CD4-positive, CD25-positive, alpha-beta regulatory T cell (primary cell): ENCODE measurements at regions not wholly inside any gene's neighbourhood (a gene's known extent, or its start where the extent isn't known, plus 50 kb on each side); places are given as distances from the start of the nearest gene placed in this dataset.
"Not testable (repeated sequence)": the region's sequence is repeated elsewhere in the genome, so short reads cannot be mapped to it uniquely, and the experiment has no call there.

Source experiments
- ATAC-seq, 2 donors: fragments of 150-1000 bp; cut with Tn5 transposase; one replicate each; pipeline ENCODE4 v1.10.0; 2021; ENCODE audit warnings: low read depth in 2 of 2, moderate number of reproducible peaks in 2 of 2, moderate library complexity in 1 of 2
- DNase-seq, 3 donors: peaks; one replicate each; pipeline versions ENCODE4 v3.0.0 to v3.0.0-alpha.2; 2012 to 2022; ENCODE audit warnings: mixed read lengths in 1 of 3
- H3K27ac ChIP-seq: one replicate; pipeline ENCODE4 v1.7.0; 2013; ENCODE audit warnings: mild to moderate bottlenecking, low read length; ENCODE audit not compliant: insufficient read depth, poor library complexity, severe bottlenecking
- H3K27me3 ChIP-seq: one replicate; pipeline ENCODE4 v1.7.0; 2013; ENCODE audit warnings: low read length; ENCODE audit not compliant: control insufficient read depth, insufficient read depth
- H3K36me3 ChIP-seq: one replicate; pipeline ENCODE4 v1.7.0; 2013; ENCODE audit warnings: mild to moderate bottlenecking, low read length, moderate library complexity; ENCODE audit not compliant: control insufficient read depth, insufficient read depth
- H3K4me1 ChIP-seq: 2 replicates; pipeline ENCODE4 v1.7.0; 2013; ENCODE audit warnings: mild to moderate bottlenecking, low read length; ENCODE audit not compliant: insufficient read depth, control insufficient read depth, poor library complexity, severe bottlenecking
- H3K4me3 ChIP-seq: one replicate; pipeline ENCODE4 v1.7.0; 2013; ENCODE audit warnings: low read depth, mild to moderate bottlenecking, low read length, moderate library complexity
- H3K9me3 ChIP-seq, 2 experiments: 1 replicate in 1 of 2; 2 replicates in 1 of 2; pipeline ENCODE4 v1.7.0; 2013; ENCODE audit warnings: low read length in 2 of 2, mild to moderate bottlenecking in 1 of 2, moderate library complexity in 1 of 2; ENCODE audit not compliant: control insufficient read depth in 2 of 2
- H3K27ac Mint-ChIP-seq, 3 donors: one replicate each; pipeline ENCODE4 v1.8.0; 2020 to 2022; ENCODE audit warnings: mild to moderate bottlenecking in 3 of 3, mixed read lengths in 3 of 3, moderate library complexity in 2 of 3
- H3K27me3 Mint-ChIP-seq: one replicate; pipeline ENCODE4 v1.8.0; 2022; ENCODE audit warnings: mild to moderate bottlenecking, mixed read lengths
- H3K36me3 Mint-ChIP-seq: one replicate; pipeline ENCODE4 v1.8.0; 2020; ENCODE audit warnings: mixed read lengths
- H3K4me1 Mint-ChIP-seq, 4 donors: one replicate each; pipeline ENCODE4 v1.8.0; 2020 to 2022; ENCODE audit warnings: mixed read lengths in 4 of 4, mild to moderate bottlenecking in 1 of 4
- H3K4me3 Mint-ChIP-seq, 4 donors: one replicate each; pipeline ENCODE4 v1.8.0; 2020 to 2022; ENCODE audit warnings: mild to moderate bottlenecking in 4 of 4, mixed read lengths in 4 of 4, moderate library complexity in 3 of 4
- H3K9me3 Mint-ChIP-seq, 7 donors: one replicate each; pipeline ENCODE4 v1.8.0; 2020 to 2022; ENCODE audit warnings: mixed read lengths in 7 of 7, mild to moderate bottlenecking in 3 of 7, moderate library complexity in 2 of 7

DNA sequence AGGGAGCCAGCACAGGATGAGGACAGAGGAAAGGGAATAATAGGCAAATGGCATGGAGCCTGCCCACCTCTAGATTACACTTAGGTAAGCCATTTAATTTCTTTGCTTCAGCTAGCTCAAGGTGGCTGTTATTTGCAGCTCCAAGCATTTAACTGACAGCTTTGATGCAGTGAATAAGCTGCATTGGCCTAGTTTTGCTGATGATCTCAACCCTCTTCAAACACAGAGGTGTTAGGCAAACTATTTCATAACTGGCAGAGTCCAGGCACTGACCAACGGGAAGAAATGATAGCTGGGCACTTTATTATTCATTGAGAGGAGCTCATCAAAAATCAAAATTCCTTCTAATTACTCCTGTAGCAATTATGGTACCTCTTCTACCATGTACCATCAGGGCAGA lies 317.4 kb downstream of the BMPER start:
- no peaks in the 10 kb centered on the region for H3K4me1 ChIP-seq
- Mint-ChIP-seq H3K9me3 (peaks cover 0 to 9% (median 0%) of the 10 kb centered on the region in 7 donors), H3K36me3 (no peaks in the 10 kb centered on the region), H3K27me3 (no peaks in the 10 kb centered on the region), H3K4me3 (no peak overlapping the region), H3K27ac (no peak overlapping the region), H3K4me1 (no peaks in the 10 kb centered on the region)
- H3K27ac ChIP-seq, result no peak overlapping the region
- no peaks in the 10 kb centered on the region for H3K27me3 ChIP-seq
- DNase-seq (no peak), ATAC-seq (no peak)
- no peaks in the 10 kb centered on the region for H3K9me3 ChIP-seq
- H3K4me3 ChIP-seq, result no peak overlapping the region
- H3K36me3 ChIP-seq, result no peaks in the 10 kb centered on the region

DNA sequence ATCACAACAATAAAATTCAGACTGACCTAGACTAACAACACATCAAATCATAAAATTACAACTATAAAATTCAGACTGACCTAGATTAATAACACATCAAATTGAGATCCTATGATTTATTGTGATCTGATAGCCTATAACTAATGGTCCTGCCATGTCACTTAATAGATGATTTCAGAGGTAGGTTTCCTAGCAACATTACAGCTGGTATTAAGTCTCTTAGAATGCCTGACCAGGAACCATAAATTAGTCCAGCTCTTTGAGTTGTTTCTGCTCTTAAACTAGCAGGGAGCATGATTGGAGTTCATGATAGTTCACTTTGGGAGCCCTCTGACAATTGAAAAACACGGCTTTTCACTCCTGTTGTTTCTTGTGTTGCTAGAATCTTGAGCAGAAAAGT lies 318.9 kb downstream of the BMPER start:
- Mint-ChIP-seq H3K36me3 (no peaks in the 10 kb centered on the region), H3K9me3 (peaks cover 0 to 7% (median 0%) of the 10 kb centered on the region in 7 donors), H3K4me3 (no peak overlapping the region), H3K4me1 (no peaks in the 10 kb centered on the region), H3K27me3 (no peaks in the 10 kb centered on the region), H3K27ac (no peak overlapping the region)
- no peak for DNase-seq
- Histone ChIP-seq H3K27me3 (no peaks in the 10 kb centered on the region), H3K9me3 (no peaks in the 10 kb centered on the region), H3K4me3 (no peak overlapping the region), H3K4me1 (no peaks in the 10 kb centered on the region), H3K36me3 (no peaks in the 10 kb centered on the region), H3K27ac (no peak overlapping the region)
- ATAC-seq, result no peak

DNA sequence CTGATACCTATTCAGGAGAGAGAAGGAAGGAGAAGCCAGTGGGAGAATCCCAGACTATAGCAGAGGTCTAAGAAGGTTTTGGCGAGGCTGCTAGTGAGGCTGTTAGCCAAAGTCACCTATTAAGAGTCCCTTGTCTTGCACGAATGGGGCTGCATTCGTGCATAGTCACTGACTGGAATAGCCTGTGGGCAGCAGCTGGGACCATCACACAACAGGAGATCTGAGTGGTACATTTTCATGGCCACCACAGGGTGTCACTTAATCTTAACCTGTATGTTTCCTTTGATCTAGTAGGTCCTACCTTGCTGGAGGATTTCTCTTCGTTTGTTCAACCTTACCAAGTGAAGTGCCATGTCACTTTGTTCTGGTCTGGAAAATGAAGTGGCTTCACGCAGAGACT lies 319.9 kb downstream of the BMPER start:
- Mint-ChIP-seq H3K36me3 (no peaks in the 10 kb centered on the region), H3K9me3 (peaks cover 0 to 8% (median 0%) of the 10 kb centered on the region in 7 donors), H3K27me3 (no peaks in the 10 kb centered on the region), H3K4me3 (no peak overlapping the region), H3K27ac (no peak overlapping the region), H3K4me1 (no peaks in the 10 kb centered on the region)
- H3K36me3 ChIP-seq, result no peaks in the 10 kb centered on the region
- no peaks in the 10 kb centered on the region for H3K4me1 ChIP-seq
- DNase-seq, result no peak
- H3K4me3 ChIP-seq, result no peak overlapping the region
- H3K9me3 ChIP-seq, result no peaks in the 10 kb centered on the region
- no peak overlapping the region for H3K27ac ChIP-seq
- no peak for ATAC-seq
- no peaks in the 10 kb centered on the region for H3K27me3 ChIP-seq

DNA sequence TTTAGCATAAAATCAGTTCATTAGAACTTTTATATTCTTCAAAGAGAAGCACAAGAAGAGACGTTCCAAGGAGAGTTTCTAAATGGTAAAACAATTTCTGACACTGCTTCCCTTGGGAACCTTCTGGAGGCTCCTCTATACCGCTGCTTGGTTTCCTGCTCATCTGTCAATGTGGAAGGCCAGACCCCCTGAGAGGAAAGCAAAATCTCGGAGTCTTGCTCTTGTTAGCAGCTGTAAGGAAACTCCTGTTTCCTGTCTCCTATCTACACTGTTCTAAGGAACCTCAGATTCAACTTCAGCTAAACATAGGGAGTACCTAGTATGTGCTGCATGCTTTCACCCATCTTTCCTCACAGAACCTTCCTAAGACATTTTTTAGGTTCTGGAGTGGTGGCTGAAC lies 322.2 kb downstream of the BMPER start:
- no peak overlapping the region for H3K4me3 Mint-ChIP-seq
- H3K9me3 Mint-ChIP-seq, result peaks cover 0 to 8% (median 1%) of the 10 kb centered on the region in 7 donors
- Histone ChIP-seq H3K27ac (no peak overlapping the region), H3K4me1 (no peaks in the 10 kb centered on the region), H3K27me3 (no peaks in the 10 kb centered on the region), H3K36me3 (no peaks in the 10 kb centered on the region), H3K4me3 (no peak overlapping the region), H3K9me3 (no peaks in the 10 kb centered on the region)
- H3K27ac Mint-ChIP-seq, result no peak overlapping the region
- H3K36me3 Mint-ChIP-seq, result no peaks in the 10 kb centered on the region
- H3K4me1 Mint-ChIP-seq, result no peaks in the 10 kb centered on the region
- ATAC-seq, result no peak
- no peak for DNase-seq
- H3K27me3 Mint-ChIP-seq, result no peaks in the 10 kb centered on the region

DNA sequence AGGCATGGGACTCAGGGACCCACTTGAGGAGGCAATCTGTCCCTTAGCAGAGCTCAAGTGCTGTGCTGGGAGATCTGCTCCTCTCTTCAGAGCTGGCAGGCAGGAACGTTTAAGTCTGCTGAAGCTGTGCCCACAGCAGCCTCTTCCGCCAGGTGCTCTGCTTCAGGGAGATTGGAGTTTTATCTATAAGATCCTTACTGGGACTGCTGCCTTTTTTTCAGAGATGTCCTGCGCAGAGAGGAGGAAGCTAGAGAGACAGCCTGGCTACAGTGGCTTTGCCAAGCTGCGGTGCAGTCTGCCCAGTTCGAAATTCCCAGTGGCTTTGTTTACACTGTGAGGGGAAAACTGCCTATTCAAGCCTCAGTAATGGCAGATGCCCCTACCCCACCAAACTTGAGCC lies 329.8 kb downstream of the BMPER start:
- H3K36me3 Mint-ChIP-seq, H3K36me3 ChIP-seq, H3K9me3 Mint-ChIP-seq, ATAC-seq, H3K4me3 ChIP-seq, H3K27ac Mint-ChIP-seq, H3K27me3 Mint-ChIP-seq, DNase-seq, H3K4me1 ChIP-seq, H3K27ac ChIP-seq, H3K4me3 Mint-ChIP-seq, H3K4me1 Mint-ChIP-seq, H3K9me3 ChIP-seq, H3K27me3 ChIP-seq: not testable (repeated sequence)

DNA sequence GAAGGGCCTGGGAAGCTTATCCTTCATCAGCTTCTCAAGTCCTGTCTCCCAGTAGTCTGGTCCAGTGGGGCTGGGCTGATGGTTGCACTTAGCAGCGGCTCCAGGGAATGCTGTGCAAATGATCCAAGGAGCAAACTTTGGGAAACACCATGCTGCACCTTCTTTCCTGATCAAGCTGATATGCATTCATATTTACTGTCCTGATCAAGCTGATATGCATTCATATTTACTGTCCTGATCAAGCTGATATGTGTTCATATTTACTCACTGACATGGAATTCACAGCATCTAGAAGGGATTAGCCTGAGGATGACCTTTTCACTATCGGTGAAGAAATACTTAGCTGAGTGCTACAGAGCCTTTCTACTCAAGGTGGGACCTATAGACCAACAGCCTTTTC lies 330.7 kb downstream of the BMPER start:
- Mint-ChIP-seq H3K27me3 (no peaks in the 10 kb centered on the region), H3K36me3 (no peaks in the 10 kb centered on the region), H3K4me1 (no peaks in the 10 kb centered on the region), H3K27ac (no peak overlapping the region), H3K9me3 (peaks cover 0 to 8% (median 2%) of the 10 kb centered on the region in 7 donors), H3K4me3 (no peak overlapping the region)
- Histone ChIP-seq H3K27me3 (no peaks in the 10 kb centered on the region), H3K9me3 (peaks cover 0 to 2% of the 10 kb centered on the region in 2 experiments), H3K4me3 (no peak overlapping the region), H3K27ac (no peak overlapping the region), H3K36me3 (no peaks in the 10 kb centered on the region), H3K4me1 (no peaks in the 10 kb centered on the region)
- DNase-seq, result no peak
- ATAC-seq, result no peak

DNA sequence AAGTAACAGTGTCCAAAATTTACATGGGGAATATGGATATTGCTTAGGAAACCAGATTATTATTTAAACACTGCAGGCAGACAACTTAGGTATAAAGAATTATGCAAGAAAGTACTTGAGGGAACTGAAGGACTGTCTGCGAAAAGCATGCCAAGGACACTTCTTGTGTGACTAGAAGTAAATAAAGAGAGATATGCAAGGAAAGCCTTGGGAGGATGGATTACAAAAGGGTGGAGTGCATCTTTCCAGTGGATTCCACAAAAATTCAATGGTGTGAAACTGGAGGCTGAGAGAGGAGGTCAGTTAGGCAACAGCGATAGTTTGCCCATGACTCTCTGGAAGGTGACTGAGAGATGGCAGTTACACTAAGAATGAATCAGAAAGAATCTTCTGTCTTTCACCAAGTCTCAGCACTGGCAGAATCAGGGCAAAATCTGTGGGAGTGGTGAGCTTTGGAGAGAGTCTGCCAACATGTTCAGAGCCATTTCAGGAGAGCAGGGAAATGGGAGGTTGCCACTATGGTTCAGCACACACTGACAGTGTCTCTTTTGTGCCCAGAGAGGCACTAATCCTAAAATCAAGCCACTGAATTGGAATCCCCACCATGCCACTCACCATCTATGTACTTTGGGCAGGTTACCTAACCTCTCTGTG lies 331.6 kb downstream of the BMPER start:
- H3K4me1 ChIP-seq, result no peaks in the 10 kb centered on the region
- Mint-ChIP-seq H3K36me3 (no peaks in the 10 kb centered on the region), H3K4me1 (no peaks in the 10 kb centered on the region), H3K27me3 (no peaks in the 10 kb centered on the region), H3K27ac (no peak overlapping the region), H3K9me3 (peaks cover 0 to 4% (median 0%) of the 10 kb centered on the region in 7 donors), H3K4me3 (no peak overlapping the region)
- H3K36me3 ChIP-seq, result no peaks in the 10 kb centered on the region
- H3K27ac ChIP-seq, result no peak overlapping the region
- ATAC-seq (no peak), DNase-seq (no peak)
- peaks cover 0 to 2% of the 10 kb centered on the region in 2 experiments for H3K9me3 ChIP-seq
- H3K27me3 ChIP-seq, result no peaks in the 10 kb centered on the region
- H3K4me3 ChIP-seq, result no peak overlapping the region

DNA sequence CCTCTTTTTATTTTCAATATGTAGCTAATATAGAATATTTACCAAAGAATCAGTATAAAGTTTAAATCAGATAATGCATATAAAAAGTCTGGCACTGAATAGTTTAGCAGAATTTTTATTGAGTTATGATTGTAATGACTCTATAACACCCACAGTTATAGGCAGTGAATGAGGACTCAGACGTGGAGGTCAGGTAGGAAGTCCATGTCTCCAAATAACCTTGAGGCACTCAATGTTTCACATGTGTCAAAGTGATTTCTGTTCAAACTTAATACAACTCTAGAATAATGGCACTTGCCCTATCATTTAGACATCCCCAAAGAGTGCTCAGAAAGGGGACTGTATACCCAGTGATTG lies 332.1 kb downstream of the BMPER start:
- no peaks in the 10 kb centered on the region for H3K27me3 Mint-ChIP-seq
- H3K27ac ChIP-seq, result no peak overlapping the region
- H3K4me3 Mint-ChIP-seq, result no peak overlapping the region
- no peaks in the 10 kb centered on the region for H3K36me3 ChIP-seq
- no peak overlapping the region for H3K4me3 ChIP-seq
- H3K27me3 ChIP-seq, result no peaks in the 10 kb centered on the region
- no peak for ATAC-seq
- H3K9me3 ChIP-seq, result peaks cover 0 to 2% of the 10 kb centered on the region in 2 experiments
- H3K4me1 Mint-ChIP-seq, result no peaks in the 10 kb centered on the region
- H3K9me3 Mint-ChIP-seq, result peaks cover 0 to 4% (median 0%) of the 10 kb centered on the region in 7 donors
- H3K36me3 Mint-ChIP-seq, result no peaks in the 10 kb centered on the region
- H3K27ac Mint-ChIP-seq, result no peak overlapping the region
- H3K4me1 ChIP-seq, result no peaks in the 10 kb centered on the region
- no peak for DNase-seq
